Bronchial epithelial cell (primary cell): ENCODE measurements at regions not wholly inside any gene's neighbourhood (a gene's known extent, or its start where the extent isn't known, plus 50 kb on each side); places are given as distances from the start of the nearest gene placed in this dataset.

Source experiments
- DNase-seq: peaks from one replicate; pipeline ENCODE4 v3.0.0-alpha.2; 2010; ENCODE audit warnings: low read depth
- FAIRE-seq: peaks from 2 replicates; lab custom pipeline; 2011; peaks lifted over from hg19 to GRCh38; lab: Jason Lieb, UNC
- H3K27me3 ChIP-seq: 2 replicates; pipeline ENCODE4 v1.5.1; 2011; ENCODE audit warnings: low read length; ENCODE audit not compliant: control insufficient read depth, insufficient read depth
- H3K36me3 ChIP-seq: 2 replicates; pipeline ENCODE4 v1.5.1; 2011; ENCODE audit warnings: low read length; ENCODE audit not compliant: control insufficient read depth, insufficient read depth
- H3K4me3 ChIP-seq: 2 replicates; pipeline ENCODE4 v1.5.1; 2011; ENCODE audit warnings: mild to moderate bottlenecking, low read depth, low read length, control low read depth
- CTCF ChIP-seq: IDR thresholded peaks from 2 replicates; pipeline ENCODE4 v1.5.1; 2011; ENCODE audit warnings: mild to moderate bottlenecking, moderate library complexity, low read length, control low read depth, inconsistent platforms; ENCODE audit not compliant: insufficient read depth, severe bottlenecking

- Histone ChIP-seq H3K36me3 (no peaks in the 10 kb centered on the region), H3K4me3 (no peak overlapping the region), H3K27me3 (peaks cover 5% of the 10 kb centered on the region)
- no peak for TF ChIP-seq CTCF
- DNase-seq (no peak), FAIRE-seq (no peak)
Observed at GRCh38 chr9:124179196-124180071, 78.3 kb upstream of the NEK6 start.

DNA sequence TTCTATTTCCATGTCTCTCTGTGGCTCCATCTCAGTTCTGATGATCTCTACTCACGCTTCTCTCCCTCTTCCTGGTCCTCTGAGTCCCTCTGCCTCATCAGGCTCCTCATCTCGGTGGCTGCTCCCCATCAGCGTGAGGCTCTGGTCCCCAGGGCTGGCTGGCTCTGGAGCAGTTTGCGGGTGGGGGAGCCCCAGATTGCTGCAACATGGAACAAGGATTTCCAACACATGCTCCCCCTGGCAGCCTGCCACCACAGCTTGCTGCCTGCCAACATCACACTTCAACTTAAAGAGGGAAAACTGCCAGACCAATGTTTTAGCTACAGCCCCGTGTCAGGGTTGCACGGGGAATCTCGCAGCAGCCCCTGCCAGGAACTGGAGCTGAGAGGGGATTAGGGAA lies 77.2 kb upstream of the NEK6 start:
- FAIRE-seq (no peak), DNase-seq (no peak)
- Histone ChIP-seq H3K27me3 (peaks cover 5% of the 10 kb centered on the region), H3K4me3 (no peak overlapping the region), H3K36me3 (no peaks in the 10 kb centered on the region)
- TF ChIP-seq CTCF: no peak

DNA sequence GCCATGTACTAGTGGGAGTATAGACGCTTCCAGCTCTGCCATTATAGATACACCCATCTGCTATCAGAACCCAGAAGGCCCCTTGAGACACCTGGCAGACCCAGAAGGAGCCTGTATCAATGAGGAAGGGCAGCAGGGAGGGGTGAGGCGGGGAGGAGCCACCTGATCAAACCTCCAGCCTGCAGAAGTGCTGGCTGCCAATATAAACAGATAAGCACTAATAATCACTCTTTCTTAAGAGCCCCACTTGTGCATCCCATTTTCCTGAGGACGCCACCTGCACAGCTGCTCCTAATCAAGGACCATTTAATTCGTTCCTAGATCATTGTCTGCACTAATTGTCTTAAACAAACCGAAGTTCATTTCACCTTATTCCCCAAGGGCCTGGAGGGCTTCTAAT lies 75.0 kb upstream of the NEK6 start:
- FAIRE-seq: no peak
- Histone ChIP-seq H3K27me3 (peaks cover 5% of the 10 kb centered on the region), H3K36me3 (no peaks in the 10 kb centered on the region), H3K4me3 (no peak overlapping the region)
- no peak for DNase-seq
- TF ChIP-seq CTCF: no peak

DNA sequence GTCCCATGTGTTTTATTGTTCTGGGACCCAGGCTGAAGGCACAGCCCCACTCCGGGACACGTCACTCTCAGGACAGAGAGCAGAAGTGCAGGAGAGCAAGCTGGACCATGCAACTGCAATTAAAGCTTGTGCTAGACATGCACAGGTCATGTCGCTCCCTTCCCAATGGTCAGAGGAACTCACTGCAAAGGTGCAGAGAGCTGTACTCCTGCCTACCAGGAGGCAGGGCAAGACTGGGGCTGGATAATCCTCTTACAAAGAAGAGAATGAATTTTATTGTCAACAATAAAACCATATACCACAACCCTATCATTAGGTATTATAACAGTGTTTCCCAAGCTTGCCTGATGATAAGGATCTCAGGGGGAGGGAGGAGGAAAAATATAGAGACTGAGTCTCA lies 74.0 kb upstream of the NEK6 start:
- no peak for FAIRE-seq
- Histone ChIP-seq H3K36me3 (no peaks in the 10 kb centered on the region), H3K4me3 (no peak overlapping the region), H3K27me3 (peaks cover 12% of the 10 kb centered on the region)
- no peak for TF ChIP-seq CTCF
- DNase-seq: no peak

GRCh38 chr9:124185413-124185812 lies 72.3 kb upstream of the NEK6 start:
- FAIRE-seq (no peak), DNase-seq (no peak)
- TF ChIP-seq CTCF: no peak
- Histone ChIP-seq H3K36me3 (no peaks in the 10 kb centered on the region), H3K27me3 (peaks cover 11% of the 10 kb centered on the region), H3K4me3 (no peak overlapping the region)
